NCI-H2107 (cell line): ENCODE measurements at regions not wholly inside any gene's neighbourhood (a gene's known extent, or its start where the extent isn't known, plus 50 kb on each side); places are given as distances from the start of the nearest gene placed in this dataset.

Experiments
- DNase-seq: peaks from one replicate; lab custom pipeline; 2025; lab: John Stamatoyannopoulos, UW

DNA sequence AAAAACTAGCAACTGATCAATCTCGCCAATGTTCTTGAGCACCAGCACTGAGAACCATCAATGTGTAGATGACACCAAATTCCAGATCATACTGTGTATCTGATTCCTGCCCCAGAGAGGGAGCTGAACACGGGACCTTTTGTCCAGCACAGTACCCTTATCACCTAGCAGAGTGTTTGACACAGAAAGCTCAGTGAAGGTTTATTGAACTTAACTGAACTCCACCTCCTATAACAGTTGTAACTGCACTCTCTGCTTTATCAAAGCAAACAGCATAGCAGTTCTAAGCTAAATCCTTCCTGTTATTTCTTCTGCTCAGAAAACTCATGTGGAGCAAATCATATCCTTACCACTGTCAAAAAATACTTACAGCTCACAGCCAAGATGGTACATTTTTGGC is 183.4 kb upstream of the SLCO3A1 start:
- no peak for DNase-seq

DNA sequence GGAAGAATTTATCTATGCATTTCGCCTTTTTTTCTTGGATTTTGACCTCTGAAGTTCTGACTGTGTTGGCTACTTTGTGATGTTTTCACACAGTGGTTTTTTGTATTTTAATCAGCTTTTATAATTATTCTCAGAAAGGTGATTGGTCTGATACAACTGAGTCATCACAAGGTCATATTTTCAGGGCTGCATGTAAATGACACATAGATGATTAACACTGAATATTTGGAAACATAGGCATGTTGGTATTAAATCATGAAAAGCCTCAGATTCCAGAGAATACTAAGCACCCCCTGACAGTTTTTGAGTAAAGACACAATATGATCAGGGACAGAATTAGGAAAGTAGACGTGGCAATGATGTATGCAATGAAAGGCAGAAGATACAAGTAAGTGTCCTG is 175.5 kb upstream of the SLCO3A1 start:
- no peak for DNase-seq

- DNase-seq = no peak
These were observed 174.1 kb upstream of the SLCO3A1 start for GRCh38 chr15:91679447-91679846.

- DNase-seq = no peak
These were observed 168.1 kb upstream of the SLCO3A1 start for GRCh38 chr15:91685436-91685835.

- no peak for DNase-seq
These were observed 164.7 kb upstream of the SLCO3A1 start for GRCh38 chr15:91688811-91689210.

- no peak for DNase-seq
These were observed 164.1 kb upstream of the SLCO3A1 start for GRCh38 chr15:91689377-91689776.

DNA sequence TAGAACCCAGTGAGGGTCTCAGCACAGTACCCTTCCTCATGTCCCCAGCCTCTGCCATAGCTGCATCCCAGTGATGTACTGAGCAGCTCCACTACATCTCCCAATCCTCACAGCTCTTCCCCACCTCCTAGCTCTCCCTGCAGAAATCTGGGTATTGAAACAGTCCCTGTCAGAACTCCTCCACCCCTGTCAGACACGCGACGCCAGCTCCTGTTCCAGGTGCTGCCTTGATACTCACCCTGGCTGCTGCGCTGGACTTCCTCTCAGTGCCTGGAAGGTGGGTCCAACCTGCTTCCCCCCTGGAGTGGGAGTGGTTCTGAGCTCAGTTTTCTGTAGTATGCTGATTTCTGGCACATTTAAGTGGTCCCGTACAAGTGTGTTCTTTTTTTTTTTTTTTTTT is 160.9 kb upstream of the SLCO3A1 start:
- DNase-seq = no peak

DNA sequence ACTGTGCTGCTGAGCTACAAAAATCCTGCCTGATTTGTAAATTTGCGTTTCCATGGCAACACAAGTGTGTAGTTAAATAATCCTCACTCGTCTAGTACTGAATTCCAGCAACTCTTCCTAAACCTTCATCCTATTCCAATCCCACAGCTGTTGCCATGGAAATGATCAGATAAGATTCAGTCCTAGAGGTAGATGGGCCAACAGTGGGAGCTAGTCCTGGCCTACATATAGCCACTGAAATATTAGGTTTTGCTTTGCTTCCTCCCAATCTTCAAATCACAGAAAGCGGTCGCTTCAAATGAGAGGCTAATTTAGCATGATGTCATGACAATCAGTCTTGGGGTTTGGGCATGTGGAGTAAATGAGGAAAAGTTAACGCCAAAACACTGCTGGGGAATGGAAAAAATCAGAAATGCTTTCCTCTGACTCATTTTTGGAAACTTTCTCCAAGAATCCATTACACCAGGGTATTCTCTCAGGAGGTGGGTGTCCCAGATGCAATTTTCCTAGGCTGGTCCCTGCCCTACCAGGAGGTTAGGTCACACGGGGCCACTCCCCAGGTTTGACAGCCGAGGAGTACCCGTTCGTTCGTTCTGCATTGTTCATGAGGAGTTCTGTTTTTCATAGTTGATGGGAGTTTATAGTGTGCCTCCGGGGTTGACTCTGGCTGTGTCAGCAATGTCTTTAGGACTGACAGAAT is 159.2 kb upstream of the SLCO3A1 start:
- no peak for DNase-seq

GRCh38 chr15:91694831-91695210 is 158.7 kb upstream of the SLCO3A1 start:
- DNase-seq = no peak

GRCh38 chr15:91695799-91696198 is 157.7 kb upstream of the SLCO3A1 start:
- no peak for DNase-seq

- no peak for DNase-seq
These were observed 156.5 kb upstream of the SLCO3A1 start for GRCh38 chr15:91696981-91697380.

GRCh38 chr15:91698241-91698640 is 155.3 kb upstream of the SLCO3A1 start:
- no peak for DNase-seq

GRCh38 chr15:91699741-91700140 is 153.8 kb upstream of the SLCO3A1 start:
- no peak for DNase-seq

GRCh38 chr15:91703274-91703673 is 150.2 kb upstream of the SLCO3A1 start:
- DNase-seq = no peak

GRCh38 chr15:91704343-91704742 is 149.2 kb upstream of the SLCO3A1 start:
- no peak for DNase-seq

- DNase-seq = no peak
These were observed 147.0 kb upstream of the SLCO3A1 start for GRCh38 chr15:91706322-91707032.

DNA sequence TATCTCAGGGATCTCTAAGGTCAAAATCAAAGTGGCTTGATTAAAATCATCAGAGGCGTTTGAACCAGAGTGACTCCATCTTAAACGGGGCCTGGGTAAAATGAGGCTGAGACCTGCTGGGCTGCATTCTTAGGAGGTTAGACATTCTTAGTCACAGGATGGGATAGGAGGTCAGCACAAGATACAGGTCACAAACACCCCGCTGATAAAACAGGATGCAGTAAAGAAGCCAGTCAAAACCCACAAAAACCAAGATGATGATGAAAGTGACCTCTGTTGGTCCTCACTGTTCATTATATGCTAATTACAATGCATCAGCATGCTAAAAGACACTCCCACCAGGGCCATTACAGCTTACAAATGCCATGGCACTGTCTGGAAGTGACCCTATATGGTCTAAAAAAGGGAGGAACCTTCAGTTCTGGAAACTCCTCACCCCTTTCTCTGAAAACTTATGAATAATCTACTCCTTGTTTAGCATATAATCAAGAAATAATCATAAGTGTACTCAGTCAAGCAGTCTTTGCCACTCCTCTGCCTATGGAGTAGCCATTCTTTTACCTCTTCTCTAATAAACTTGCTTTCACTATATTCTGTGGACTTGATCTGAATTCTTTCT is 143.3 kb upstream of the SLCO3A1 start:
- DNase-seq = no peak

- no peak for DNase-seq
These were observed 142.0 kb upstream of the SLCO3A1 start for GRCh38 chr15:91711384-91712033.

DNA sequence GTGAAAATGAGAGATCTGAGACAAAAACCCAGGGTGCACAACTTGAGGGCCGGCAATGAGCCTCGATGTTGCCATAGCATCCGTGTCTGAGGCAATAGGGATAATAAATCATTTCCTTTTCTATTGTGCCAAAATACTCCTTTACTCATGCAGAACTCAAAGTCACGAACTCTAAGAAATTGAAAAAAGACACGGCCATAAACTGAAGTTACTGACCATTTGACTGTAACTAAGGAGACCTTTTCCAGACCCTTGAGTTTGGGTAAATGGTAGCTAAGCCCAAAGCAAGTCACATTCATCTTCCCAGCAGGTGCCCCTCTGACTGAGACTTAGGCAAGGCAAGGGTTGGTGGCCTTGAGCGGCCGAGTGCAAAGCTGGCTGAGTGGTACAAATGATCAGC is 141.2 kb upstream of the SLCO3A1 start:
- no peak for DNase-seq

DNA sequence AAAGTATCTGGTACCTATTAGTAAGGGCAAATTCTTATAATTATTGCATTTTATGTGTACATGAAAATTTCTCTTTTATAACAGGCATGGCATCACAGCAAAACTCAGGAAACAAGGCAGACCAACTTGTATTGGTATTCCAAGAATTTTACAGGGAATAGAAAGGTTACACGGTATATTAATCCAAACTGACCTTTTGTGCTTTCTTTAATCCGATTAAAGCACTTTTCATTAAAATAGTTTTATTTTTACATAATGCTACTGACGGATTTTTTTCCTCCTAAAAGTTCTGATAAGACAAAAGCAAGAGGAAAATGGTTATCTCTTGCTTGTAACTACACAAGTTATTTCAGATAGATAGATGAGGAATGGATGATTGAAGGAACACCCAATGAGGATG is 137.0 kb upstream of the SLCO3A1 start:
- no peak for DNase-seq

DNA sequence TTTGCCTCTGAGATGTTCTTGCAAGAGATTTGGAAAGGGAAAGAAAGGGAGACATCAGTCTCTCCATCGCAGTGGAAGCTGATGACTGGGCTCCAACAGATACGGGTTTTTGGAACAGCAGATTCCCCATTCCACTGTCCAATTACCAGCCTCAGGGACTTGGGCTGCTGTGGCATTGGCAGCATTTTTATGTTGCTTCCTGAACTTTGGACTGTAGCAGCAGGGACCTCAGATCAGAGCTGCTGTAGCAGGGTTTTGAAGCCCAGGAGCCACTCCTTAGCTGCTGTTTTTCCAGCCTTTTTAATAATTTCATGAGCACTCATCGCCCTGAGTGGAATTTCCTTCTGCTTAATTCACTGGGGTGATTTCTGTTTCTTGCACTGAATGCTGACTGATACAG is 135.7 kb upstream of the SLCO3A1 start:
- DNase-seq = no peak

- no peak for DNase-seq
These were observed 129.5 kb upstream of the SLCO3A1 start for GRCh38 chr15:91723959-91724358.

- no peak for DNase-seq
These were observed 119.8 kb upstream of the SLCO3A1 start for GRCh38 chr15:91733661-91734060.
